GM21390 (cell line): ENCODE measurements at regions not wholly inside any gene's neighbourhood (a gene's known extent, or its start where the extent isn't known, plus 50 kb on each side); places are given as distances from the start of the nearest gene placed in this dataset.
"Not testable (repeated sequence)": the region's sequence is repeated elsewhere in the genome, so short reads cannot be mapped to it uniquely, and the experiment has no call there.

Source experiments
- ATAC-seq: cut with Tn5 transposase; IDR thresholded peaks from one replicate; pipeline ENCODE4 v1.9.1; 2021; ENCODE audit not compliant: unreplicated experiment

- no peak for ATAC-seq
Observed at GRCh38 chr2:4803396-4803795, 888.8 kb upstream of the SOX11 start.

- not testable (repeated sequence) for ATAC-seq
Observed at GRCh38 chr2:4814137-4814536, 878.0 kb upstream of the SOX11 start.

GRCh38 chr2:4827836-4828235 is 864.3 kb upstream of the SOX11 start:
- ATAC-seq: no peak

DNA sequence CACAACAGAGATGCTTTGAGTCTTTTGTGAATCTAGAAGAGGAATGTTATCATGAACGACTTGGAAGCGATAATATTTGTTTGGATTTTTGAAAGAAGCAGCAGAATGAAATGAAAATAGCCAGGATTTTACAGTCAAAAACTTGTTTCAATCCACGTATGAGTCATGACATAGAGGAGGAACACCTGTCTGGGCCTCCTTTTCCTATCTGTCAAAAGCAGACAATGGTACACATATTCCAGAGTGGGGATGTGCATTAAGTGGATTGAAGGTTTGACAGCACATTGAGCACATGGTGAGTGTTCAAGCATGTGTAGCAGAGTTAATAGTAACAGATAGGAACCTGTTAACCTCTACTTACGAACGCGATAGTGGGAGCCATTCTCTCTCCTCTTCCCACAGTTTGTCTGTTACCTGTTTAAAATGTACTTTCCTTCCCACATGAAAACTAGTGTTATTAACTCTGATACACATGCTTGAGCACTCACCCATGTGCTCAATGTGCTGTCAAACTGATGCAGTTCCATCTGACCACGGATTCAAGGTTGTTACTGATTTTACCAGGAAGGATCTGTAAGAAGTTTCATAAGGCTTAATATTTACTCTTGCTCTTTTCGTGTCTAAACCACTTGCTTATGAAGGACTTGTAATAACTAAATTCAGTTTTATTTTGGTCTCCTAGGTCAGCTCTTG is 863.4 kb upstream of the SOX11 start:
- no peak for ATAC-seq

GRCh38 chr2:4831751-4832150 is 860.4 kb upstream of the SOX11 start:
- ATAC-seq: no peak

- ATAC-seq: no peak
Observed at GRCh38 chr2:4832642-4833041, 859.5 kb upstream of the SOX11 start.

- no peak for ATAC-seq
Observed at GRCh38 chr2:4838626-4839025, 853.6 kb upstream of the SOX11 start.

DNA sequence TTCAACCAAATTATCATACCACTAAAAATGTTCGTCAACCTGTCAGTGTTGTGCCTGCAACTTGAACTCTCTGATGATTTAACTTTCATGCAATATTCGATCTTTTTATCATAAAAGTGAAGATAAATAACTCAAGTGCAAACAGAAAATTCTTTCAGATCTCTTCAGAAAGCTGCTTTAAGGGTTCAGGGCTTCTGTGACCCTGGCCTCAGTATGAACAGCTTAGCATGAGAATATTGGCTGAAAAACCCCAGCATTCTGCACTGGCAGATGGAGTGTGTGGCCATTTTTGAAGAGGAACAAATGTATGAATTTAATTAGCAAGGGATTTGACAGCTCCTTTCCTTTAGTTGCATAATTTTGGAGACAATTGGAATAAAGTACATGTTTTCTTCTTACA is 851.4 kb upstream of the SOX11 start:
- ATAC-seq: no peak

DNA sequence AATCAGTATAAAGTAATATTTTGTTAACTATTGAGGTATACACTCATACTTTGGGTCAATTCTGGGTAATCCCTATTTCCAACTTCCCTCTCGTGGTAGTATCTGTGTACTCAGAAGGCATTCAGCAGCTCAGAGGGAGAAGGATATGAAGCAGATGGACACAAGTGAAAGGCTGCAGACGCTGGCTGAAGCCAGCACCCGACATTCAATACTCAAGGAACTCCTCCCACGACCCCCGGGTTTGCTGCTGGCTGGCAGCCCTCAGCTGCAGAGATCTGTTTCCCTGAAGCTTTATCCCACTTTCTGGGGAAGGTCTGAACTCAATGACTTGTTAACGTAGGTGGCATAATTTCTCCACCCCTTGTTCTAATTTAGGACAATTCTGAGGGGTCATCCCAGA is 847.3 kb upstream of the SOX11 start:
- ATAC-seq: no peak

- no peak for ATAC-seq
Observed at GRCh38 chr2:4862031-4862430, 830.2 kb upstream of the SOX11 start.

GRCh38 chr2:4866198-4866597 is 826.0 kb upstream of the SOX11 start:
- no peak for ATAC-seq

DNA sequence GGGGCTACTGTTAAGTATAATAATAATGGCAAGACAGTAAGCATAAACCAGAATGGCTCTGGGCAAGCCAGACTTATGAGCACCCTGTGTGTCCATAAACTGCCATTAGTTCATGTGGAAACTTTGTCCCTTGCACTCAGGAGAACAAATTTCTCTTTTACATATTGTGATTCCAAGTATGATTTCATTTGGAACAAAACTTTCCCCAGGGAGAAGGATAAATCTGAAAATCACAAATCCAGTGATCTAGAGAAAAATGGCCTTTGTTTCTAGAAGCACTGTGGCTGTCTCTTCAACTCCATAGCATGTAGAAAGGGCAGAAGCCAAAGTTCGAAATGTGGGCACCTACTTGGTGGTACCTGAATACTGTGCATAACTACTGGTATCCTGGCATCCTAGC is 823.7 kb upstream of the SOX11 start:
- ATAC-seq: no peak

DNA sequence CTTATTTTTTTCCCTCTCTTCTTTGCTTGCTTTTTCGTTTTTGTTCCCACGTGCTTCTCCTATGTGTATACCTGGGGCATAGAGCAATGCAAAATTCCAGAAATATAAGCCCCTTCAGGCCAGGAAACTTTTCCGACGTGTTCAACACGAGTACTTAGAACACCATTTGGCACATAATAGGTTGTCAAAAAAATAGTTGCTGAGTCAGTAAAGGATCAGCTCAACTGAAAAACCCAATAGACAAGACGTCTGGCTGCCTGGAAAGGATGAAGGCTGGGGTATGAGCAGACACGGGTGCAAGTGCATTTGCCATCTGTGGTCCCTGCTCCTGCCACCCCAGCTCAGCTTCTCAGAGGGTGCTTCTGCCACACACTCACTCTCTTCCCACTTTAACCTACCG is 823.0 kb upstream of the SOX11 start:
- no peak for ATAC-seq

DNA sequence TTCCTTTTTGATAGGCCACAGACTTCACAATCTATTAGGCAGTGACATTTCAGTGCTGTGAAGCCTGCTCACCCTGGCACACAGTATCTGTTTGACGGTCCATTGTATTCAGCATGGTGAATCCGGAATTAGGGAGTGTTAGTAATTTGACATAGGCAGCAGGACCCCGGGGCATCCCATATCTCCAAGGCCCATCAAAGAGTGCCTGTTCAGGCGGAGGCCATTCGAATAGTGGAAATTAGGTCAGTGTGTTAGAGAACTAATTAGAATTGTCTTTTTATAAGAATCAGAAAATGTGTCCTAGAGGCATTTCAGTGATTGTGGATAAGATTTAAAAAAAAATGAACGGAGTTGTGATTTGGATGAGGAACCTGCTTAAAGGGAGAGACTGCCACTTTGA is 818.8 kb upstream of the SOX11 start:
- ATAC-seq: no peak

GRCh38 chr2:4873876-4874593 is 818.1 kb upstream of the SOX11 start:
- no peak for ATAC-seq

- ATAC-seq: no peak
Observed at GRCh38 chr2:4882421-4882820, 809.8 kb upstream of the SOX11 start.

GRCh38 chr2:4882941-4883340 is 809.2 kb upstream of the SOX11 start:
- ATAC-seq: no peak

- ATAC-seq: no peak
Observed at GRCh38 chr2:4883375-4883774, 808.8 kb upstream of the SOX11 start.

DNA sequence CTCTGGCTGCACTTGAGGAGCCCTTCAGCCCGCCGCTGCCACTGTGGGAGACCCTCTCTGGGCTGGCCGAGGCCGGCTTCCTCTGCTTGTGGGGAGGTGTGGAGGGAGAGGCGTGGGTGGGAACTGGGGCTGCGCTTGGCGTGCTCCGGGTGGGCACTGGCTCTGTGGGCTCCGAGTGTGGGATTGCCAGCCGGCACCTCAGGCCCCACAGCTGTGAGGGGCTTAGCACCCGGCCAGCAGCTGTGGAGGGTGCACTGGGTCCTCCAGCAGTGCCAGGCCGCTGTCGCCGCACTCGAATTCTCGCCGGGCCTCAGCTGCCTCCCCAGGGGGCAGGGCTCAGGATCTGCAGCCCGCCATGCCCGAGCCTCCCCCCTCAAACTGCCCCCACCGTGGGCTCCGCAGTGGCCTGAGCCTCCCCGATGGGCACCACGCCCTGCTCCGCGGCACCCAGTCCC is 808.0 kb upstream of the SOX11 start:
- no peak for ATAC-seq

GRCh38 chr2:4891394-4891793 is 800.8 kb upstream of the SOX11 start:
- ATAC-seq: no peak

- no peak for ATAC-seq
Observed at GRCh38 chr2:4895371-4895770, 796.8 kb upstream of the SOX11 start.

DNA sequence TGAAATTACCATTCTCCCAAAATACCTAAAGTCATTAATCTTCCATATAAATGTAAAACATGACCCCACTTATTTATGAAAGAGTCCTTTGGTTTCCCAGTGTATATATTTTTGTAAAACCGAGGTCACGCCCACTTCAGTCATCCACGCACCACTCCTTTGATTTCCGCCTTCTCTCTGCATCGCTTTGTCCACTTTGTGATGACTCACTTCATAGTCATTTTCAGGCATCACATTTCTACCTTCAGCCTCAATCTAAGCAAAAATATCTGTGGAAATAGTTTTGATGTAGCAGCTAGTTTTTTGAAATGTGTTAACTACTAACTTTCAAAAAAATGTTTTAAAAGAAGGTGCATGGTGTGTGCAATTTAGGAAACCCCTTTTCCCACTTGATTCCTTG is 793.5 kb upstream of the SOX11 start:
- no peak for ATAC-seq

- no peak for ATAC-seq
Observed at GRCh38 chr2:4900242-4900641, 791.9 kb upstream of the SOX11 start.
